Endothelial cell (in vitro differentiated cells): ENCODE measurements at regions not wholly inside any gene's neighbourhood (a gene's known extent, or its start where the extent isn't known, plus 50 kb on each side); places are given as distances from the start of the nearest gene placed in this dataset.

Source experiments
- DNase-seq: peaks from one replicate; pipeline ENCODE4 v3.0.0; 2021; ENCODE audit warnings: low spot score
- H3K27ac Mint-ChIP-seq: one replicate; pipeline ENCODE4 v1.8.0; 2021; ENCODE audit warnings: mixed read lengths, inconsistent platforms; ENCODE audit not compliant: unreplicated experiment
- H3K27me3 Mint-ChIP-seq: one replicate; pipeline ENCODE4 v1.8.0; 2021; ENCODE audit warnings: mild to moderate bottlenecking, moderate library complexity, mixed read lengths, inconsistent platforms; ENCODE audit not compliant: unreplicated experiment
- H3K36me3 Mint-ChIP-seq: one replicate; pipeline ENCODE4 v1.8.0; 2021; ENCODE audit warnings: mild to moderate bottlenecking, low read depth, mixed read lengths, inconsistent platforms; ENCODE audit not compliant: unreplicated experiment
- H3K4me1 Mint-ChIP-seq: one replicate; pipeline ENCODE4 v1.8.0; 2021; ENCODE audit warnings: mild to moderate bottlenecking, mixed read lengths, inconsistent platforms; ENCODE audit not compliant: unreplicated experiment
- H3K4me3 Mint-ChIP-seq: one replicate; pipeline ENCODE4 v1.8.0; 2021; ENCODE audit warnings: mild to moderate bottlenecking, mixed read lengths, inconsistent platforms; ENCODE audit not compliant: unreplicated experiment
- H3K9me3 Mint-ChIP-seq: one replicate; pipeline ENCODE4 v1.8.0; 2021; ENCODE audit warnings: mixed read lengths, inconsistent platforms; ENCODE audit not compliant: unreplicated experiment
- TF ChIP-seq, protein P1 (sequence below): fragments of 200-600 bp; sonication (generic); IDR thresholded peaks from one replicate; pipeline ENCODE4 v1.5.0; 2021; ENCODE audit warnings: antibody characterized with exemption; ENCODE audit not compliant: unreplicated experiment

- H3K27me3 Mint-ChIP-seq, result peaks cover 2% of the 10 kb centered on the region
- TF ChIP-seq, protein P1, sequence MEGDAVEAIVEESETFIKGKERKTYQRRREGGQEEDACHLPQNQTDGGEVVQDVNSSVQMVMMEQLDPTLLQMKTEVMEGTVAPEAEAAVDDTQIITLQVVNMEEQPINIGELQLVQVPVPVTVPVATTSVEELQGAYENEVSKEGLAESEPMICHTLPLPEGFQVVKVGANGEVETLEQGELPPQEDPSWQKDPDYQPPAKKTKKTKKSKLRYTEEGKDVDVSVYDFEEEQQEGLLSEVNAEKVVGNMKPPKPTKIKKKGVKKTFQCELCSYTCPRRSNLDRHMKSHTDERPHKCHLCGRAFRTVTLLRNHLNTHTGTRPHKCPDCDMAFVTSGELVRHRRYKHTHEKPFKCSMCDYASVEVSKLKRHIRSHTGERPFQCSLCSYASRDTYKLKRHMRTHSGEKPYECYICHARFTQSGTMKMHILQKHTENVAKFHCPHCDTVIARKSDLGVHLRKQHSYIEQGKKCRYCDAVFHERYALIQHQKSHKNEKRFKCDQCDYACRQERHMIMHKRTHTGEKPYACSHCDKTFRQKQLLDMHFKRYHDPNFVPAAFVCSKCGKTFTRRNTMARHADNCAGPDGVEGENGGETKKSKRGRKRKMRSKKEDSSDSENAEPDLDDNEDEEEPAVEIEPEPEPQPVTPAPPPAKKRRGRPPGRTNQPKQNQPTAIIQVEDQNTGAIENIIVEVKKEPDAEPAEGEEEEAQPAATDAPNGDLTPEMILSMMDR, result no peak
- no peak overlapping the region for H3K27ac Mint-ChIP-seq
- no peak for DNase-seq
- no peaks in the 10 kb centered on the region for H3K36me3 Mint-ChIP-seq
- peaks cover 2% of the 10 kb centered on the region for H3K4me1 Mint-ChIP-seq
- no peaks in the 10 kb centered on the region for H3K9me3 Mint-ChIP-seq
- H3K4me3 Mint-ChIP-seq, result no peak overlapping the region
Measured at GRCh38 chr2:147375073-147375472, 469.8 kb upstream of the ACVR2A start.

GRCh38 chr2:147374423-147374811 is 470.4 kb upstream of the ACVR2A start:
- Mint-ChIP-seq H3K9me3 (no peaks in the 10 kb centered on the region), H3K27ac (no peak overlapping the region), H3K4me1 (peaks cover 2% of the 10 kb centered on the region), H3K27me3 (peaks cover 2% of the 10 kb centered on the region), H3K36me3 (no peaks in the 10 kb centered on the region), H3K4me3 (no peak overlapping the region)
- DNase-seq, result no peak
- TF ChIP-seq, protein P1, result no peak

GRCh38 chr2:147373800-147374422 is 470.9 kb upstream of the ACVR2A start:
- Mint-ChIP-seq H3K4me1 (peaks cover 2% of the 10 kb centered on the region), H3K27ac (no peak overlapping the region), H3K4me3 (no peak overlapping the region), H3K27me3 (peaks cover 2% of the 10 kb centered on the region), H3K9me3 (no peaks in the 10 kb centered on the region), H3K36me3 (no peaks in the 10 kb centered on the region)
- DNase-seq, result no peak
- TF ChIP-seq, protein P1, result no peak

DNA sequence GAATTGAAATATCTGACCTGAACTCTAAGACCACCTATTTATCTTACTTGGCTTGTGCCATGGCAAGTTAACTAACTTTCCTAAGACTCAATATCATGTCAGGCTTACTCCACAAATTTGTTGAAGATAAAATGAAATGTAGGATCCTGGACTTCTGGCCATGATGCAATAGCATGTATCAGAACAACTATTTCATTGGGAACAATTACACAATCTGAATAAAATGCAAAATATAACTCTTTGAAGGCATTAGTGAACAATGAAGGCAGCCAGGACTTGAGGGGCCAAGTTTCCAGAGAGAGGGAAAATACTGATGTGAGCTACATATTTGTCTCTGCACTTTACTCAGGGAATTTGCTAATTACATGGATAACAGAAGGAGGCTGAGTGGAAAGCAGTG is 476.5 kb upstream of the ACVR2A start:
- Mint-ChIP-seq H3K36me3 (no peaks in the 10 kb centered on the region), H3K4me3 (no peak overlapping the region), H3K27me3 (no peaks in the 10 kb centered on the region), H3K4me1 (no peaks in the 10 kb centered on the region), H3K27ac (no peak overlapping the region), H3K9me3 (no peaks in the 10 kb centered on the region)
- no peak for DNase-seq
- TF ChIP-seq, protein P1, result no peak

DNA sequence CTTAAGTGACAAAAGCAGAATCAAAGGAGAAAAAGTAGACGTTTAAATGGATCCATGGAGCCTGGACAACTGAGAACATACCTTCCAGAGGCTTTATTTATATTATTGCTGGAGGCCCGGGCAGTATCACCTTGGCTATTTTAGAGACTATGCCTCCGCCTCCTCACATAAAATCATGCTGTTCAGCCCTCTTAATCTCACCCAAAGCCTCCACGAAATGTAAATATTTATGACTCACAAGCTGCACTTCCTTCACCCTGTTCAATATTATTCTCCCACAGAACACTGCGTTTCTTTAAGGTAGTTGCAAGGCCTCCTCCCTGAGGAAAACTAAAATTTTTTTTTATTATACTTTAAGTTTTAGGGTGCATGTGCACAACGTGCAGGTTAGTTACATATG is 478.6 kb upstream of the ACVR2A start:
- Mint-ChIP-seq H3K9me3 (no peaks in the 10 kb centered on the region), H3K27ac (no peak overlapping the region), H3K27me3 (no peaks in the 10 kb centered on the region), H3K36me3 (no peaks in the 10 kb centered on the region), H3K4me1 (no peaks in the 10 kb centered on the region), H3K4me3 (no peak overlapping the region)
- no peak for DNase-seq
- TF ChIP-seq, protein P1, result no peak
